MM.1S (cell line): ENCODE measurements at regions not wholly inside any gene's neighbourhood (a gene's known extent, or its start where the extent isn't known, plus 50 kb on each side); places are given as distances from the start of the nearest gene placed in this dataset.

Experiments
- DNase-seq: peaks from one replicate; pipeline ENCODE4 v3.0.0-alpha.2; 2015
- H2AFZ ChIP-seq: fragments of 300-600 bp; sonication (generic); 2 replicates; pipeline ENCODE4 v1.6.0; 2016; ENCODE audit warnings: antibody characterized with exemption, low read length
- H3F3A ChIP-seq: fragments of 300-600 bp; sonication (generic); 2 replicates; pipeline ENCODE4 v1.6.1; 2016; ENCODE audit warnings: mild to moderate bottlenecking, antibody characterized with exemption, low read length, moderate library complexity, mixed read lengths; ENCODE audit not compliant: insufficient read depth
- H3K27ac ChIP-seq: fragments of 300-600 bp; sonication (generic); 2 replicates; pipeline ENCODE4 v1.5.1; 2016; ENCODE audit warnings: mild to moderate bottlenecking, low read length
- H3K27me3 ChIP-seq: fragments of 300-600 bp; sonication (generic); replicated peaks from 2 replicates; pipeline ENCODE4 v1.6.0; 2016; ENCODE audit warnings: low read length; ENCODE audit not compliant: insufficient read depth
- H3K36me3 ChIP-seq: fragments of 300-600 bp; sonication (generic); replicated peaks from 2 replicates; pipeline ENCODE4 v1.6.1; 2016; ENCODE audit warnings: mild to moderate bottlenecking, low read length, mixed read lengths; ENCODE audit not compliant: insufficient read depth
- H3K4me1 ChIP-seq: fragments of 300-600 bp; sonication (generic); 2 replicates; pipeline ENCODE4 v1.6.1; 2016; ENCODE audit warnings: low read length, mixed read lengths
- H3K4me2 ChIP-seq: fragments of 300-600 bp; sonication (generic); 2 replicates; pipeline ENCODE4 v1.6.0; 2016; ENCODE audit warnings: low read depth, low read length
- H3K4me3 ChIP-seq: fragments of 300-600 bp; sonication (generic); 2 replicates; pipeline ENCODE4 v1.5.1; 2016; ENCODE audit warnings: low read length, mixed read lengths
- H3K79me2 ChIP-seq: fragments of 300-600 bp; sonication (generic); 2 replicates; pipeline ENCODE4 v1.6.1; 2016; ENCODE audit warnings: mixed run types, low read length, mixed read lengths
- H3K9ac ChIP-seq: fragments of 300-600 bp; sonication (generic); 2 replicates; pipeline ENCODE4 v1.6.1; 2016; ENCODE audit warnings: low read length, mixed read lengths
- H3K9me2 ChIP-seq: fragments of 300-600 bp; sonication (generic); replicated peaks from 2 replicates; pipeline ENCODE4 v1.6.1; 2016; ENCODE audit warnings: mild to moderate bottlenecking, low read length, mixed read lengths; ENCODE audit not compliant: insufficient read depth
- H3K9me3 ChIP-seq: fragments of 300-600 bp; sonication (generic); replicated peaks from 2 replicates; pipeline ENCODE4 v1.6.1; 2016; ENCODE audit warnings: mild to moderate bottlenecking, low read length, mixed read lengths; ENCODE audit not compliant: insufficient read depth
- H4K20me1 ChIP-seq: fragments of 300-600 bp; sonication (generic); 2 replicates; pipeline ENCODE4 v1.6.1; 2016; ENCODE audit warnings: mild to moderate bottlenecking, low read length, moderate library complexity, mixed read lengths; ENCODE audit not compliant: insufficient read depth
- CTCF ChIP-seq: fragments of 300-600 bp; sonication (generic); IDR thresholded peaks from 2 replicates; pipeline ENCODE4 v1.5.1; 2016; ENCODE audit warnings: antibody characterized with exemption, low read length, mixed read lengths
- EZH2 ChIP-seq: fragments of 300-600 bp; sonication (generic); optimal IDR thresholded peaks from 2 replicates; pipeline ENCODE3; 2017; ENCODE audit warnings: low read depth, mild to moderate bottlenecking, antibody characterized with exemption, low read length, mixed read lengths
- EZH2phosphoT487 ChIP-seq: fragments of 300-600 bp; sonication (generic); IDR thresholded peaks from 2 replicates; pipeline ENCODE4 v1.6.1; 2018; ENCODE audit warnings: antibody characterized with exemption, low read length

GRCh38 chr6:109920911-109921310 lies 57.2 kb upstream of the GPR6 start:
- no peak for TF ChIP-seq EZH2phosphoT487
- TF ChIP-seq EZH2 = no peak
- TF ChIP-seq CTCF = no peak
- Histone ChIP-seq H3F3A (no peaks in the 10 kb centered on the region), H2AFZ (no peak overlapping the region), H3K9me2 (no peaks in the 10 kb centered on the region), H3K4me2 (no peak overlapping the region), H3K4me3 (no peak overlapping the region), H3K27me3 (no peaks in the 10 kb centered on the region), H3K36me3 (no peaks in the 10 kb centered on the region), H3K9me3 (no peaks in the 10 kb centered on the region), H3K4me1 (no peaks in the 10 kb centered on the region), H3K27ac (no peak overlapping the region), H4K20me1 (no peaks in the 10 kb centered on the region), H3K79me2 (no peaks in the 10 kb centered on the region), H3K9ac (no peak overlapping the region)
- no peak for DNase-seq

- no peaks in the 10 kb centered on the region for H3K36me3 ChIP-seq
- DNase-seq = peak; percentile 26
- H2AFZ ChIP-seq = no peak overlapping the region
- H3K4me2 ChIP-seq = no peak overlapping the region
- H3K9ac ChIP-seq = no peak overlapping the region
- H3K27ac ChIP-seq = no peak overlapping the region
- H3K4me3 ChIP-seq = no peak overlapping the region
- H3K79me2 ChIP-seq = no peaks in the 10 kb centered on the region
- no peaks in the 10 kb centered on the region for H4K20me1 ChIP-seq
- no peaks in the 10 kb centered on the region for H3K27me3 ChIP-seq
- no peak for TF ChIP-seq EZH2
- no peak for TF ChIP-seq CTCF
- TF ChIP-seq EZH2phosphoT487 = no peak
- no peaks in the 10 kb centered on the region for H3K9me2 ChIP-seq
- H3F3A ChIP-seq = no peaks in the 10 kb centered on the region
- H3K9me3 ChIP-seq = no peaks in the 10 kb centered on the region
- H3K4me1 ChIP-seq = no peaks in the 10 kb centered on the region
Observed at GRCh38 chr6:109922851-109923250, 55.3 kb upstream of the GPR6 start.

- no peak for TF ChIP-seq EZH2phosphoT487
- no peak for TF ChIP-seq CTCF
- TF ChIP-seq EZH2 = no peak
- Histone ChIP-seq H3K4me1 (no peaks in the 10 kb centered on the region), H3K9me2 (no peaks in the 10 kb centered on the region), H3K9ac (no peak overlapping the region), H4K20me1 (no peaks in the 10 kb centered on the region), H3K27me3 (no peaks in the 10 kb centered on the region), H2AFZ (no peak overlapping the region), H3F3A (no peaks in the 10 kb centered on the region), H3K4me3 (no peak overlapping the region), H3K36me3 (no peaks in the 10 kb centered on the region), H3K9me3 (no peaks in the 10 kb centered on the region), H3K4me2 (no peak overlapping the region), H3K79me2 (no peaks in the 10 kb centered on the region), H3K27ac (no peak overlapping the region)
- DNase-seq = no peak
Observed at GRCh38 chr6:109925075-109925474, 53.0 kb upstream of the GPR6 start.

GRCh38 chr6:109927052-109927451 lies 51.1 kb upstream of the GPR6 start:
- no peak overlapping the region for H3K4me3 ChIP-seq
- no peak for DNase-seq
- TF ChIP-seq EZH2phosphoT487 (no peak), EZH2 (no peak), CTCF (no peak)
- no peaks in the 10 kb centered on the region for H3F3A ChIP-seq
- H3K27ac ChIP-seq = no peak overlapping the region
- H3K27me3 ChIP-seq = no peaks in the 10 kb centered on the region
- no peaks in the 10 kb centered on the region for H3K9me2 ChIP-seq
- no peaks in the 10 kb centered on the region for H3K36me3 ChIP-seq
- no peak overlapping the region for H3K4me2 ChIP-seq
- H3K9me3 ChIP-seq = no peaks in the 10 kb centered on the region
- no peaks in the 10 kb centered on the region for H3K79me2 ChIP-seq
- no peak overlapping the region for H3K9ac ChIP-seq
- no peaks in the 10 kb centered on the region for H3K4me1 ChIP-seq
- no peaks in the 10 kb centered on the region for H4K20me1 ChIP-seq
- H2AFZ ChIP-seq = no peak overlapping the region
